ENCODE measurements at regions not wholly inside any gene's neighbourhood (a gene's known extent, or its start where the extent isn't known, plus 50 kb on each side); places are given as distances from the start of the nearest gene placed in this dataset.

GRCh38 chr10:29012926-29013554 is 275.8 kb upstream of the LYZL1 start:
- H3K4me3 ChIP-seq = no peak overlapping the region
- intact Hi-C loops (cut with DNase I) = no loop called here
- H3K27ac ChIP-seq = no peak overlapping the region
- H3K9me3 ChIP-seq = no peaks in the 10 kb centered on the region
- DNase-seq = no peak
- TF ChIP-seq POLR2A (IDR thresholded peaks at IDR 0.05) = no peak
- TF ChIP-seq CTCF (IDR thresholded peaks at IDR 0.05) = no peak
- peaks cover 0 to 15% (median 0%) of the 10 kb centered on the region in 4 donors for H3K27me3 ChIP-seq
- H3K4me1 ChIP-seq = no peaks in the 10 kb centered on the region
- no peaks in the 10 kb centered on the region for H3K36me3 ChIP-seq
- WGBS, 2 donors = 73 to 76% methylated on average over 9 of the region's 9 CpGs

GRCh38 chr10:29021591-29021990 is 267.3 kb upstream of the LYZL1 start:
- Histone ChIP-seq H3K9me3 (no peaks in the 10 kb centered on the region), H3K4me1 (no peaks in the 10 kb centered on the region), H3K27ac (no peak overlapping the region), H3K4me3 (no peak overlapping the region), H3K27me3 (peaks cover 0 to 7% (median 0%) of the 10 kb centered on the region in 4 donors), H3K36me3 (no peaks in the 10 kb centered on the region)
- DNase-seq = no peak
- TF ChIP-seq CTCF (IDR thresholded peaks at IDR 0.05) (no peak), POLR2A (IDR thresholded peaks at IDR 0.05) (no peak)
- 57 to 67% methylated on average over 3 of the region's 3 CpGs for WGBS, 2 donors
- intact Hi-C loops (cut with DNase I) = no loop called here

- intact Hi-C loops (cut with DNase I) = no loop called here
- WGBS, 2 donors = 82 to 83% methylated on average over 7 of the region's 9 CpGs
- Histone ChIP-seq H3K4me3 (no peak overlapping the region), H3K4me1 (no peaks in the 10 kb centered on the region), H3K27me3 (peaks cover 0 to 13% (median 0%) of the 10 kb centered on the region in 4 donors), H3K27ac (no peak overlapping the region), H3K36me3 (no peaks in the 10 kb centered on the region), H3K9me3 (no peaks in the 10 kb centered on the region)
- DNase-seq = no peak
- no peak for TF ChIP-seq POLR2A (IDR thresholded peaks at IDR 0.05)
Measured at GRCh38 chr10:29022513-29022912, 266.4 kb upstream of the LYZL1 start.

GRCh38 chr10:29023678-29024077 is 265.2 kb upstream of the LYZL1 start:
- peaks cover 0 to 18% (median 0%) of the 10 kb centered on the region in 4 donors for H3K27me3 ChIP-seq
- H3K4me3 ChIP-seq = no peak overlapping the region
- intact Hi-C loops (cut with DNase I) = no loop called here
- TF ChIP-seq CTCF (IDR thresholded peaks at IDR 0.05) (no peak), POLR2A (IDR thresholded peaks at IDR 0.05) (no peak)
- DNase-seq = no peak
- no peaks in the 10 kb centered on the region for H3K9me3 ChIP-seq
- H3K36me3 ChIP-seq = no peaks in the 10 kb centered on the region
- WGBS, 2 donors = 70 to 79% methylated on average over 5 of the region's 5 CpGs
- H3K4me1 ChIP-seq = no peaks in the 10 kb centered on the region
- H3K27ac ChIP-seq = no peak overlapping the region

- Histone ChIP-seq H3K27ac (no peak overlapping the region), H3K4me3 (no peak overlapping the region), H3K4me1 (no peaks in the 10 kb centered on the region), H3K27me3 (peaks cover 0 to 28% (median 0%) of the 10 kb centered on the region in 4 donors), H3K9me3 (no peaks in the 10 kb centered on the region), H3K36me3 (no peaks in the 10 kb centered on the region)
- DNase-seq = no peak
- 61 to 90% methylated on average over 9 to 10 of the region's 10 CpGs for WGBS, 2 donors
- TF ChIP-seq CTCF (IDR thresholded peaks at IDR 0.05) (no peak), POLR2A (IDR thresholded peaks at IDR 0.05) (no peak)
- intact Hi-C loops (cut with DNase I) = no loop called here
Measured at GRCh38 chr10:29026065-29026797, 262.6 kb upstream of the LYZL1 start.

Data from esophagus squamous epithelium (tissue), 5 donors.